ENCODE measurements at regions not wholly inside any gene's neighbourhood (a gene's known extent, or its start where the extent isn't known, plus 50 kb on each side); places are given as distances from the start of the nearest gene placed in this dataset.

GRCh38 chr7:28243861-28244260 is 63.3 kb upstream of the JAZF1 start:
- no peak overlapping the region for H3K27ac Mint-ChIP-seq (ENCODE audit: unreplicated experiment)
- no peaks in the 10 kb centered on the region for H3K4me1 Mint-ChIP-seq (ENCODE audit: unreplicated experiment)

GRCh38 chr7:28245123-28245878 is 64.7 kb upstream of the JAZF1 start:
- no peaks in the 10 kb centered on the region for H3K4me1 Mint-ChIP-seq (ENCODE audit: unreplicated experiment)
- H3K36me3 Mint-ChIP-seq (ENCODE audit: unreplicated experiment): no peaks in the 10 kb centered on the region
- DNase-seq (ENCODE audit: extremely low spot score, unreplicated experiment): no peak
- no peak overlapping the region for H3K27ac Mint-ChIP-seq (ENCODE audit: unreplicated experiment)
- TF ChIP-seq CTCF (IDR thresholded peaks at IDR 0.05): no peak
- no peak overlapping the region for H3K4me3 Mint-ChIP-seq (ENCODE audit: unreplicated experiment)
- H3K27me3 Mint-ChIP-seq (ENCODE audit: unreplicated experiment): no peaks in the 10 kb centered on the region
- no peaks in the 10 kb centered on the region for H3K9me3 Mint-ChIP-seq (ENCODE audit: unreplicated experiment)

More at GRCh38 chr7:28243861-28244260, 63.3 kb upstream of the JAZF1 start:
- no peak overlapping the region for H3K4me3 Mint-ChIP-seq (ENCODE audit: unreplicated experiment)
- DNase-seq (ENCODE audit: extremely low spot score, unreplicated experiment): no peak
- TF ChIP-seq CTCF (IDR thresholded peaks at IDR 0.05): no peak
- H3K36me3 Mint-ChIP-seq (ENCODE audit: unreplicated experiment): no peaks in the 10 kb centered on the region
- no peaks in the 10 kb centered on the region for H3K27me3 Mint-ChIP-seq (ENCODE audit: unreplicated experiment)
- H3K9me3 Mint-ChIP-seq (ENCODE audit: unreplicated experiment): no peaks in the 10 kb centered on the region

- no peaks in the 10 kb centered on the region for H3K36me3 Mint-ChIP-seq (ENCODE audit: unreplicated experiment)
- DNase-seq (ENCODE audit: extremely low spot score, unreplicated experiment): no peak
- no peaks in the 10 kb centered on the region for H3K4me1 Mint-ChIP-seq (ENCODE audit: unreplicated experiment)
- no peak overlapping the region for H3K27ac Mint-ChIP-seq (ENCODE audit: unreplicated experiment)
- no peaks in the 10 kb centered on the region for H3K9me3 Mint-ChIP-seq (ENCODE audit: unreplicated experiment)
- H3K27me3 Mint-ChIP-seq (ENCODE audit: unreplicated experiment): no peaks in the 10 kb centered on the region
- H3K4me3 Mint-ChIP-seq (ENCODE audit: unreplicated experiment): no peak overlapping the region
- TF ChIP-seq CTCF (IDR thresholded peaks at IDR 0.05): no peak
These were observed 66.4 kb upstream of the JAZF1 start for GRCh38 chr7:28246921-28247461.

GRCh38 chr7:28258240-28258639 is 77.6 kb upstream of the JAZF1 start:
- Mint-ChIP-seq H3K9me3 (ENCODE audit: unreplicated experiment) (no peaks in the 10 kb centered on the region), H3K36me3 (ENCODE audit: unreplicated experiment) (no peaks in the 10 kb centered on the region), H3K27ac (ENCODE audit: unreplicated experiment) (no peak overlapping the region), H3K4me3 (ENCODE audit: unreplicated experiment) (no peak overlapping the region), H3K27me3 (ENCODE audit: unreplicated experiment) (peaks cover 50% of the 10 kb centered on the region), H3K4me1 (ENCODE audit: unreplicated experiment) (no peaks in the 10 kb centered on the region)
- TF ChIP-seq CTCF (IDR thresholded peaks at IDR 0.05): no peak
- no peak for DNase-seq (ENCODE audit: extremely low spot score, unreplicated experiment)

- H3K9me3 Mint-ChIP-seq (ENCODE audit: unreplicated experiment): no peaks in the 10 kb centered on the region
- H3K27me3 Mint-ChIP-seq (ENCODE audit: unreplicated experiment): peaks cover 46% of the 10 kb centered on the region
- H3K4me1 Mint-ChIP-seq (ENCODE audit: unreplicated experiment): no peaks in the 10 kb centered on the region
- no peak overlapping the region for H3K4me3 Mint-ChIP-seq (ENCODE audit: unreplicated experiment)
- no peaks in the 10 kb centered on the region for H3K36me3 Mint-ChIP-seq (ENCODE audit: unreplicated experiment)
- no peak overlapping the region for H3K27ac Mint-ChIP-seq (ENCODE audit: unreplicated experiment)
- no peak for TF ChIP-seq CTCF (IDR thresholded peaks at IDR 0.05)
- DNase-seq (ENCODE audit: extremely low spot score, unreplicated experiment): no peak
These were observed 80.4 kb upstream of the JAZF1 start for GRCh38 chr7:28260969-28261368.
